NCI-H345 treated with DMSO at 0.1 percent for 48 hours (cell line): ENCODE measurements at regions not wholly inside any gene's neighbourhood (a gene's known extent, or its start where the extent isn't known, plus 50 kb on each side); places are given as distances from the start of the nearest gene placed in this dataset.

Experiments used
- DNase-seq: peaks from one replicate; lab custom pipeline; 2025; ENCODE audit not compliant: unreplicated experiment; lab: John Stamatoyannopoulos, UW

DNA sequence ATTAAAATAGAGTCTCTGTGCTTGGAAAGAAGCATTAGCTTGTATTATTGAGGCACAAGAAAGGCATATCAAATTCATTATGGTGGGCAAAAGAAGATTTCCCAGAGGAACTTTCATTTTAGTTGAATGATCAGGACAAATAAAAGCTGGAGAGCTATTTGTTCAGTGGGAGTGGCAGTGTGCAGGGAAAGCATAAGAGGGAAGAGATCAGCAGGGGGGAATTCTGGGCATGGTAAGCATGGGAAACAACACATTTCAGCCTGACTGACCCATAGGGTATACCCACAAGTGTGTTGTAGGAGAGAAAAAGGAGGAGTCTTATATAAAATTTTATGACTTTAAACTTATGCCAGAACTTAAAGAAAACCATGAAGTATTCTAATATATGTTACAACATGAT, 167.7 kb upstream of the RASA1 start:
- DNase-seq: peak; percentile 4

DNA sequence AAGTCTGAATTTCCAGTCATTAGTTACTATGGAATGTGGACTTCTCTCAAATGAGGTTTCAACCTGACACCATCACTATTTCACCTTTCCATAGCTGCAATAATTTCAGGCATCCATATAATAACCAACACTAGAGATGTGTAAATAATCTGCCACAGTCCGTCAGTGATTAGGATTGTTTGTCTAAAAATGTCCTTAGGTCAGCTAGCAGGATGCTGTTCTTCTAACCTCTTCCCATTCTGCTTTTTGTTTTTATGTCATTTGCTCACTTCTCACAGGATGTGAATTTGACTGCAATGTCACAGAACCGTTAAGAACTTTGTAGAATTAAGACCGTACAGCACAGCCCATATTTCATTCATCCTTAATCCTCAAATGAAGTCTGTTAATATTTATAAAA, 166.4 kb upstream of the RASA1 start:
- no peak for DNase-seq

DNA sequence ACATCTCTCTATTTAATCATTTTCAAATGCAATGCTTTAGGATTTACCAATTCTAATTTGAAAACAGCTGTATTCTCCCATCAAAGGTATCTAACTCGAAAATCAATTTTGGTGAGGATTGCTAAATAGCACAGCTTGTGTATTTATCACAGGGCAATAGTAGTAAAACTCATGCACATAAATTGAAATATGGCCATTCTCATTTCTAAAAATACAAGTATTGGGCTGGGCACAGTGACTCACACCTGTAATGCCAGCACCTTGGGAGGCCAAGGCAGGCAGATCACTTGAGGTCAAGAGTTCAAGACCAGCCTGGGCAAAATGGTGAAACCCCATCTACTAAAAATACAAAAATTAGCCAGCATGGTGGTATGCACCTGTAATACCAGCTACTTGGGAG, 164.8 kb upstream of the RASA1 start:
- DNase-seq: no peak

- no peak for DNase-seq
Measured at GRCh38 chr5:87103616-87104287, 163.9 kb upstream of the RASA1 start.

DNA sequence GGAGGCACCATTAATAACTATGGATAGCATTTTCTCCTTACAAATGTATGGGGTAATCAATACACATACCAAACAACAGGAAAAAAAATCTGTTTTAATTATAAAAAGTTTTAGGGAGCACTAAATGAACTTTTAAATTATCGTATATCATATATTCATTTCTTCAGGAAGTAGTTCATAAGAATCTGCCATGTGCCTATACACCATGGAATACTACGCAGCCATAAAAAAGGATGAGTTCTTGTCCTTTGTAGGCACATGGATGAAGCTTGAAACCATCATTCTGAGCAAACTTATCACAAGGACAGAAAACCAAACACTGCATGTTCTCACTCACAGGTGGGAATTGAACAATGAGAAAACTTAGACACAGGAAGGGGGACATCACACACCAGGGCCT, 162.1 kb upstream of the RASA1 start:
- DNase-seq: no peak

GRCh38 chr5:87109746-87110145, 157.9 kb upstream of the RASA1 start:
- no peak for DNase-seq

- no peak for DNase-seq
Measured at GRCh38 chr5:87110721-87111120, 157.0 kb upstream of the RASA1 start.

DNA sequence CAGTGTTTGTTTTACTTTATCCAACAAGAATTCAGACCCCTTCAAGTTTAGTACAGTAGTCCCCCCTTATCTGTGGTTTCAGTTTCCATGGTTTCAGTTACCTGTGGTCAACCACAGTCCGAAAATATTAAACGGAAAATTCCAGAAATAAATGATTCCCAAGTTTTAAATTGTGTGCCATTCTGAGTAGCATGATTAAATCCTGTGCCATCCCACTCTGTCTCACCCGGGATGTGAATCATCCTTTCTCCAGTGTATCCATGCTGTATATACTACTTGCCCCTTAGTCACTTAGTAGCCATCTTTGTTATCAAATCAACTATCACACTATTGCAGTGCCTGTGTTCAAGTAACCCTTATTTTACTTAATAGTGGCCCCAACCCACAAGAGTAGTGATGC, 153.8 kb upstream of the RASA1 start:
- no peak for DNase-seq

GRCh38 chr5:87114631-87115030, 153.1 kb upstream of the RASA1 start:
- no peak for DNase-seq

DNA sequence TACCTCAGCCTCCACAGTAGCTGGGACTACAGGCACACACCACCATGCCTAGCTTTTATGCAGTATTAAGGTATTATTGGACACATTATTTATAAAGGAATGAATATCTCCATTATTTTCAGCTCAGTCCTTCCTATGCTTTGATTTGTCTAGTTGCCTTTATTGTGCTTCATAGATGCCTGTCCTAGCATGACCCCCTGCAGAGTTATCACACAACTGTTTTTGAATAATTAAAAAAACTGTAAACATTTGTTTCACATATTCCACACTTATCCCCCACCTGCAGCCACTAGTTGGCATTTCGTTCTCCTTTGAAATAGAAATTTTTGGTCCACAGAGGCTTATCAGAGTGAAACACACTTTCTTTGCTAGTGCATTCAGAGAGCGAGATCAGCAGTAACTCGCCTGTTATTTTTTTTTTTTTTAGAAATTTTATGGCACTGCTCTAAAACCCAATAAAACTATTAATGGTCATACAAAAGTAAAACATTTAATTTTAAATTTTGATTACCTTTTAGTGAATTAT, 151.8 kb upstream of the RASA1 start:
- DNase-seq: no peak

DNA sequence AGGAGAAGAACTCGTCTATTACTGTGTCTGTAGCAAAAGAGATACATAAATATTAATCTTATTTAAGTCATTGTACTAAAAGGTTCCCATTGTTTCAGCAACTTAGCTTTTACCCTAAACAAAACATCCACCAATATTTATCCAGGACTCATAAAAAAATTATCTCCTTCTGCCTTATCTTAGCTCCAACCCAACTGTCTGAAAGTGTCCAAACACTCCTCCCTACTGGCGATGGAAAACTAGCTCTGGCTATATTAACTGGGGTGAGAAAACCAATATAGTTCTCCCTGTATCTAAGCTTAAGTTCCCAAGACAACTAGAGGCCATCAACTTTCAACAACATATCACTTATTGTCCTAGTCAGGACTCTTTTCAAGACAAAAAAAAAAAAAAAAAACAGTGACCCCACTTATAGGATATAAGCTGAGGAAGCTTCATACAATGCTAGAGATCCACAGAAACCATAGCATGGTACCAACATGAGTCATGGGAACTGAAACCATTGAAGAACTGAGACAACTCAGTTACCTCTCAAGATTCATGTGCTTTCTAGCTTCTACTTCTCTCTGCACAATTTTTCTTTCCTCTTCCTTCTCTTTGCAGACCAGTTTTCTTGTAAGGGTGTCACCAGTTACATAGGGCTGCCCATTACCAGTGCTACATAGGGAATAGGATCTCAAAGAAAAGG, 150.7 kb upstream of the RASA1 start:
- no peak for DNase-seq

GRCh38 chr5:87119588-87119987, 148.1 kb upstream of the RASA1 start:
- no peak for DNase-seq

GRCh38 chr5:87120518-87121303, 147.0 kb upstream of the RASA1 start:
- DNase-seq: no peak

- DNase-seq: no peak
Measured at GRCh38 chr5:87121304-87122150, 146.2 kb upstream of the RASA1 start.

DNA sequence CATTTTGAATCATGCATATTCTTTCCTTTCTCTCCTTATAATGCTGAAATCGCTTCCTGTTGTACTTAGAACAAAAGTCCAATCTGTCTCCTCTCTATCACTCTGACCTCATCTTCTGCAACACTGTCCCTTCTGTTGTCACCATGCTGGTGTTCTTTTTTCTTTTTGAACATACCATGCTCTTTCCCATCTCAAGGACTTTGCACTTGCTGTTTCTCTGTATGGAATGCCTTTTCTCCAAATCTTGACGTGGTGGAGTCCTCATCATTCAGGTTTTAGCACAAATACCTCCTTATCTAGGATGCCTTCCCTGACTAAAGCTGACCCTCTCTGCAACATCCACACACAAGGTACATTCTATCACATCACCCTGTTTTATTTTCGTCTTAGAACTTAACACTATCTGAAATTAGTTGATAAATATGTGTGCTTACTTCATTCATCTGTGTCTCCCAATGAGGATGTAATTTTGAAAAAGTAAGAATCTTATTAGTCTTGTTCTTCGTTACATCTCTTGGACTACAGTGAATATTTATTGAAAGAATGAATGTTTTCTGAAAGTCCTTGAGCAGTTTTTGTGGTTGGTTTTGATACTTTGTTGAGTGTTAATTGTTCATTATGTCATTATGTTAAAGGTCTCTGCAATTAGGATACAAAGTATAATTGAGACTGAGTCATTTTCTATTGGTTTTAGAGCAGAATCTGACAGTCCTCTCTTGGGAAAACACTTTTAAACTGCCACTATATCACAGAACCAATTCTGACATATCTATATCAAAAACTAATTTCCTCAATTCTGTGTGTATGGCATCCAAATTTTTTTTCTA, 145.3 kb upstream of the RASA1 start:
- no peak for DNase-seq

GRCh38 chr5:87125766-87126165, 141.9 kb upstream of the RASA1 start:
- no peak for DNase-seq

- no peak for DNase-seq
Measured at GRCh38 chr5:87126869-87127268, 140.8 kb upstream of the RASA1 start.

DNA sequence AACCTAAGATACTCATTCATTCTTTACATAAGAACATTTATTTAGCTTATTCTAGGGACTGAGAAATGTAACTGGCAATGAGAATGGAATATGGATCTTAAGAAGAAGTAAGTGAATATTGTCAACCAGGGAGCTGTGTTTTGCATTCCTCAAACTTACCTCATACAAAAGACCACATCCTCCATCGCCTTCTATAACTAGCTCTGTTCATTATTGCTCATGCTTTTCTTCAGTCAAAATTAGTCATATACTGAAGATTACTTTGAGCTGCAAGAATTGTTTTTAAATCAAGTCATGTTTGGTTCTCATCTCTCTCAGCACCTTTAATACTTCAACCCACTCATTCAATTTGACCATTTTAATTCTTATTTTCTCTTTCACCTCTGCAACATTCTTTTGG, 140.3 kb upstream of the RASA1 start:
- no peak for DNase-seq

GRCh38 chr5:87127956-87128687, 139.6 kb upstream of the RASA1 start:
- no peak for DNase-seq
